ENCODE measurements at regions not wholly inside any gene's neighbourhood (a gene's known extent, or its start where the extent isn't known, plus 50 kb on each side); places are given as distances from the start of the nearest gene placed in this dataset.

DNA sequence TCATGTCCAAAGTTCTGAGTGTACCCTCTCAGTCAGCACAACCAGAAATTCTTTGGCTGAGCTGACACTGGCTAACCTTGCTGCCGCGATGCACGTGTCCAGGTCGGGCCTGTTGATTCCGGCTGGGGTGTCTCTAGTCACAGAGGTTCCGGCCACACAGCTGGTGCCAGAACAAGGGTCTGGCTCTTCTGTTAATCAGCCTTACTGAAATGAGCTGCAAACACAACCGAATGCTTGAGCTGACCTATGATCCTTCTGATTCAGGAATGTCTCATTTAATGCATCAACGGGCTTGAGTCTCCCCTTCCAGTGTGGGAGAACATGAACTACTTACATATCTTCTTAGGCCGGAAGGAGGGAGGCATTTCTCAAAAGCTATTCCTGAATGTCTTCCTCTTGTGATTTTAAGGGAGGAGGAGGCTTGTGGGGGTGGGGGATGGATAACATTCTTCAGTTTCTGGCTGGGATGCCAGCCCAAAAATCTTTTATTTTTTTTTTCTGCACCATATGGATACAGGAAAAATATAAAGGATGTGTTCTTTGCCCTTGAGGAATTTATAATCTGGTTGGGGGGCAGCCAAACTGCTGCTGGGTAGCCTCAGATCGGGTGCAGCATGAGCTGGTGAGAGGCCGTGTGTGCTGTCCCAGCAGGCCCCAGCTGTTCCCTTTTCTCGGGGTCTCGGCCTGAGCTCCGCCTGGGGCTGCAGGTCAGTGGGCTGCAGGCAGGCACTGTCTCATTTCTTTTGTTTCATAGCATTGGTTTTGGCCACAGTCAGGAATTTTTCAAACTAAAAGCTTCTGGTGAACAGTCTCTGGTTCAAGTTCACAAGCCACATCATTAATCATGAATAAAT, 319.1 kb upstream of the TBL1XR1 start:
- no peak overlapping the region for H3K4me3 ChIP-seq (ENCODE audit: low read depth, low read length)
- no peak for TF ChIP-seq CTCF (IDR thresholded peaks at IDR 0.05; ENCODE audit: low read depth, low read length)

GRCh38 chr3:177517906-177518305, 320.6 kb upstream of the TBL1XR1 start:
- TF ChIP-seq CTCF (IDR thresholded peaks at IDR 0.05; ENCODE audit: low read depth, low read length), result no peak
- H3K4me3 ChIP-seq (ENCODE audit: low read depth, low read length), result no peak overlapping the region

GRCh38 chr3:177519588-177519987, 322.3 kb upstream of the TBL1XR1 start:
- no peak for TF ChIP-seq CTCF (IDR thresholded peaks at IDR 0.05; ENCODE audit: low read depth, low read length)
- no peak overlapping the region for H3K4me3 ChIP-seq (ENCODE audit: low read depth, low read length)

- TF ChIP-seq CTCF (IDR thresholded peaks at IDR 0.05; ENCODE audit: low read depth, low read length), result no peak
- H3K4me3 ChIP-seq (ENCODE audit: low read depth, low read length), result no peak overlapping the region
Measured at GRCh38 chr3:177521305-177521704, 324.0 kb upstream of the TBL1XR1 start.

DNA sequence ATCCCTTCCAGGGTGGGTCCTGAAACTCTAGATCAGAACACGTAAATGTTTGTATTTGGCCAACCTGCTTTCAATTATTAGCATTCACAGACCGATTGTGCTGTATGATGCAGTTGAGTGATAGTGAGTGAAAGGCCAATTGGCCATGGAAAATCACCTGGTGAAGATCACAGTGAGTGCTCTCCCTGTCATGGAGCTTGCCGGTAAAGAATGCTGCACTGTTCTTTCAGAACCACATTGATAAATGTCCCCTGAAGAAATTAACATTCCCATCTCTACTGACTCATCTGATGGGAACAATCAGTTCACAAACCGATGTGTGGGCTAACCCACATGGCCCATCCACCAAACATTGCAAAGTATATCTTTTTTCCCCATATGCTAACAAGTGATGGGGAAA, 324.8 kb upstream of the TBL1XR1 start:
- TF ChIP-seq CTCF (IDR thresholded peaks at IDR 0.05; ENCODE audit: low read depth, low read length), result no peak
- H3K4me3 ChIP-seq (ENCODE audit: low read depth, low read length), result no peak overlapping the region

DNA sequence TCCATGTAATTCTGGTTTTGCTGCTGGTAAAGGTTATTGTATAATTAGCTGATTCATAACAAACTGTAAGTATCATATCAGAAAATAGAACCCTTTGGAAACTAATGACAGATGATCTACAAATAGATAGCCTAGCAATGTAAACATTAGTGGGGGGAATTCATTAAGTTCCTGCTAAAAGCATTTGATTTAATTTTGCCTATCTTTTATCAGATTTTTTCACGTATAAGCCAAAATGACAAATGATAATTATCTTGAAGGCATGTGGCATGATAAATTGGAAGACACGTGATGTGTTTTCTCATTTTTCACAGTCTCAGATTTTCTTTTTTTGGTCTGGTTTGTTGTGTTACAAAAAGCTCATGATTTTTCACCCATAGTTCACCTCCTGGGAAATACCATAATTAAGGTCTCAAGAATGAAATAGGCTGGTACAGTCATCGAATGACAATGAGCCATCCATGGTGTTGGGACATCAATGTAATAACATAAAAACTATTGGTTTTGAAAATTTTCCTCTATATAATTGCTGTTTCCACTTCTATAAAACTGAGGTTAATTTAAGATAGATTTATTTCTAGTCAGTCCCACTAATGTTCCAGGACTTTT, 325.9 kb upstream of the TBL1XR1 start:
- H3K4me3 ChIP-seq (ENCODE audit: low read depth, low read length), result no peak overlapping the region
- no peak for TF ChIP-seq CTCF (IDR thresholded peaks at IDR 0.05; ENCODE audit: low read depth, low read length)

DNA sequence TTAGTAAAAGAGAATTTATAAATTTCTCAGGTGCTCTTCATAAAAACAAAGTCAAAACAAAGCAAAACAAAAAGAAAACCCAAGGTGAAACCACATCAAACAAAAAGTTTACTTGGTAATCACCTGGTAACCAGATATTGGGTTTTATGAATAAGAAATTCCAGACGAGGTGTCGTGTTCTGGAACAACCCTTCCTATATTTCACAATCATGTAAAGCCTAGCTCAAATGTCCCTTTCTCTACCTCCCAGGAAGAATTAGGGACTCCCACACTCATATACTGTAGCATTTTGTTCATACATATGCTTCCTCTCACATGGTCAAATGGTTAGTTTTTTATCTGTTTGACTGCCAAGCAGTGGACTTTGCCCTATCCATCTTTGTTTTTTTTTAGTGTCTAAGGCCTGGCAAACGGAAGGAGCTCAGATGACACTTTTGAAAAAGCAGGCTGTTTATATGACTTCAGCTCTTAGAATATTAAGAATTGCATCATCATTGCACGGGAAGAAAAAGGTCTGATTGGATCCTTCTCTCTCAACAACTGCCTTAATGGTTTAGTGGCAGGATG, 326.7 kb upstream of the TBL1XR1 start:
- no peak for TF ChIP-seq CTCF (IDR thresholded peaks at IDR 0.05; ENCODE audit: low read depth, low read length)
- no peak overlapping the region for H3K4me3 ChIP-seq (ENCODE audit: low read depth, low read length)

Measured in WI38 (cell line).